DND-41 (cell line): ENCODE measurements at regions not wholly inside any gene's neighbourhood (a gene's known extent, or its start where the extent isn't known, plus 50 kb on each side); places are given as distances from the start of the nearest gene placed in this dataset.

Experiments used
- CTCF ChIP-seq: IDR thresholded peaks from 2 replicates; pipeline ENCODE4 v1.5.1; 2012; ENCODE audit warnings: borderline replicate concordance, low read length, moderate library complexity, mild to moderate bottlenecking; ENCODE audit not compliant: poor library complexity, severe bottlenecking; ENCODE audit errors: extremely low read depth
- EZH2 ChIP-seq: IDR thresholded peaks from 3 replicates; pipeline ENCODE4 v1.6.1; 2012; ENCODE audit warnings: borderline replicate concordance, low read depth, mild to moderate bottlenecking, moderate library complexity, low read length, inconsistent platforms; ENCODE audit not compliant: severe bottlenecking

GRCh38 chr22:47899894-47900293 lies 1137.4 kb downstream of the TBC1D22A start:
- TF ChIP-seq CTCF = no peak
- TF ChIP-seq EZH2 = no peak
